CD14-positive monocyte (primary cell): ENCODE measurements at regions not wholly inside any gene's neighbourhood (a gene's known extent, or its start where the extent isn't known, plus 50 kb on each side); places are given as distances from the start of the nearest gene placed in this dataset.

Experiments
- DNase-seq, 3 donors: peaks; one replicate each; pipeline ENCODE4 v3.0.0-alpha.2; 2011 to 2022
- H2AFZ ChIP-seq: 2 replicates; pipeline ENCODE4 v1.6.0; 2012; ENCODE audit warnings: mild to moderate bottlenecking, low read depth, low read length, inconsistent platforms; ENCODE audit not compliant: insufficient read depth, poor library complexity, severe bottlenecking
- H3K27ac ChIP-seq, 2 donors: 1 replicate in 1 of 2; 2 replicates in 1 of 2; pipeline ENCODE4 v1.5.1; 2012 to 2013; ENCODE audit warnings: low read length in 2 of 2, control low read depth in 1 of 2, inconsistent platforms in 1 of 2, low read depth in 1 of 2, mild to moderate bottlenecking in 1 of 2
- H3K27me3 ChIP-seq, 2 donors: one replicate each; pipeline versions ENCODE4 v1.6.0 to v1.6.1; 2011 to 2013; ENCODE audit warnings: low read length in 2 of 2; ENCODE audit not compliant: control insufficient read depth in 2 of 2, insufficient read depth in 2 of 2
- H3K36me3 ChIP-seq, 2 donors: replicated peaks in 1 of 2; 1 replicate in 1 of 2; 2 replicates in 1 of 2; pipeline versions ENCODE4 v1.5.1 to v1.6.1; 2012 to 2013; ENCODE audit warnings: low read length in 2 of 2, control low read depth in 1 of 2, inconsistent platforms in 1 of 2, mild to moderate bottlenecking in 1 of 2; ENCODE audit not compliant: insufficient read depth in 2 of 2, control insufficient read depth in 1 of 2
- H3K4me1 ChIP-seq, 2 donors: 1 replicate in 1 of 2; 2 replicates in 1 of 2; pipeline versions ENCODE4 v1.5.1 to v1.6.1; 2012 to 2013; ENCODE audit warnings: low read length in 2 of 2, control low read depth in 1 of 2, inconsistent platforms in 1 of 2, mild to moderate bottlenecking in 1 of 2, moderate library complexity in 1 of 2; ENCODE audit not compliant: insufficient read depth in 2 of 2, control insufficient read depth in 1 of 2
- H3K4me2 ChIP-seq: replicated peaks from 2 replicates; pipeline ENCODE3; 2012; ENCODE audit warnings: low read length, moderate library complexity, mild to moderate bottlenecking; ENCODE audit not compliant: poor library complexity, severe bottlenecking; ENCODE audit errors: extremely low read depth
- H3K4me3 ChIP-seq, 3 experiments: fragments of 200-600 bp in 1 of 3; sonication (generic) in 1 of 3; replicated peaks in 1 of 3; 1 replicate in 2 of 3; 2 replicates in 1 of 3; pipeline ENCODE4 v1.5.1; 2011 to 2013; ENCODE audit warnings: low read length in 3 of 3, mild to moderate bottlenecking in 3 of 3, control low read depth in 2 of 3, low read depth in 2 of 3, inconsistent platforms in 1 of 3, moderate library complexity in 1 of 3
- H3K79me2 ChIP-seq: 2 replicates; pipeline ENCODE4 v1.6.0; 2012; ENCODE audit warnings: mild to moderate bottlenecking, control low read depth, inconsistent platforms, low read length, moderate library complexity; ENCODE audit not compliant: insufficient read depth
- H3K9ac ChIP-seq: 2 replicates; pipeline ENCODE4 v1.6.0; 2017; ENCODE audit warnings: low read length, mild to moderate bottlenecking; ENCODE audit not compliant: insufficient read depth, poor library complexity, severe bottlenecking
- H3K9me3 ChIP-seq, 2 donors: replicated peaks in 1 of 2; 1 replicate in 1 of 2; 2 replicates in 1 of 2; pipeline versions ENCODE4 v1.5.1 to v1.6.1; 2012 to 2013; ENCODE audit warnings: low read length in 2 of 2, control low read depth in 1 of 2; ENCODE audit not compliant: control insufficient read depth in 1 of 2, insufficient read depth in 1 of 2
- H4K20me1 ChIP-seq: 2 replicates; pipeline ENCODE4 v1.6.0; 2012; ENCODE audit warnings: mild to moderate bottlenecking, low read length, control low read depth, moderate library complexity; ENCODE audit not compliant: insufficient read depth
- H3K27ac Mint-ChIP-seq, 7 donors: one replicate each; pipeline ENCODE4 v1.8.0; 2020; ENCODE audit warnings: mild to moderate bottlenecking in 7 of 7, mixed read lengths in 7 of 7, moderate library complexity in 6 of 7, inconsistent platforms in 2 of 7
- H3K27me3 Mint-ChIP-seq, 3 donors: one replicate each; pipeline ENCODE4 v1.8.0; 2021 to 2022; ENCODE audit warnings: low read depth in 3 of 3, mild to moderate bottlenecking in 3 of 3, mixed read lengths in 3 of 3, moderate library complexity in 3 of 3, inconsistent platforms in 1 of 3
- H3K36me3 Mint-ChIP-seq, 2 donors: one replicate each; pipeline ENCODE4 v1.8.0; 2020; ENCODE audit warnings: mixed read lengths in 2 of 2, inconsistent platforms in 1 of 2, mild to moderate bottlenecking in 1 of 2
- H3K4me1 Mint-ChIP-seq: one replicate; pipeline ENCODE4 v1.8.0; 2020; ENCODE audit warnings: mild to moderate bottlenecking, mixed read lengths
- H3K4me3 Mint-ChIP-seq, 2 donors: one replicate each; pipeline ENCODE4 v1.8.0; 2020; ENCODE audit warnings: mild to moderate bottlenecking in 2 of 2, mixed read lengths in 2 of 2, moderate library complexity in 1 of 2
- H3K9me3 Mint-ChIP-seq, 7 donors: one replicate each; pipeline ENCODE4 v1.8.0; 2020 to 2022; ENCODE audit warnings: mixed read lengths in 7 of 7, mild to moderate bottlenecking in 6 of 7, moderate library complexity in 6 of 7, inconsistent platforms in 2 of 7
- CTCF ChIP-seq: fragments of 200-600 bp; IDR thresholded peaks from one replicate; pipeline ENCODE4 v1.8.0; 2022; ENCODE audit warnings: antibody characterized with exemption, mild to moderate bottlenecking
- WGBS: methylation state at CpG from one replicate; pipeline ENCODE4 v1.1.5; 2013; ENCODE audit warnings: missing lambda C conversion rate; ENCODE audit not compliant: insufficient coverage; 5-methylcytosine and 5-hydroxymethylcytosine counted together
- intact Hi-C, 2 donors: fragments of 100-400 bp; cut with micrococcal nuclease; formaldehyde crosslinking; loops; one replicate each; pipeline versions ENCODE4 v1.15.0 to v1.15.1; 2023

- no peak overlapping the region for H3K27ac Mint-ChIP-seq
- peak overlapping the region in 1 of 2 donors; percentile 21 for H3K4me3 Mint-ChIP-seq
- no peak overlapping the region for H3K27ac ChIP-seq
- no peak overlapping the region for H3K4me2 ChIP-seq
- H4K20me1 ChIP-seq, result no peaks in the 10 kb centered on the region
- no peaks in the 10 kb centered on the region for H3K4me1 Mint-ChIP-seq
- intact Hi-C loops, result no loop called here
- H3K9me3 ChIP-seq, result no peaks in the 10 kb centered on the region
- no peak overlapping the region for H2AFZ ChIP-seq
- no peak overlapping the region for H3K9ac ChIP-seq
- H3K36me3 Mint-ChIP-seq, result no peaks in the 10 kb centered on the region
- TF ChIP-seq CTCF, result no peak
- WGBS, result no CpG with 5 or more reads among the region's 1 CpG
- no peaks in the 10 kb centered on the region for H3K79me2 ChIP-seq
- no peak overlapping the region for H3K4me3 ChIP-seq
- H3K27me3 ChIP-seq, result peaks cover 7 to 14% of the 10 kb centered on the region in 2 donors
- no peaks in the 10 kb centered on the region for H3K4me1 ChIP-seq
- H3K27me3 Mint-ChIP-seq, result peaks cover 16 to 24% (median 18%) of the 10 kb centered on the region in 3 donors
- DNase-seq, result no peak
- no peaks in the 10 kb centered on the region for H3K36me3 ChIP-seq
- H3K9me3 Mint-ChIP-seq, result peaks cover 0 to 15% (median 3%) of the 10 kb centered on the region in 7 donors
Measured at GRCh38 chr10:6722616-6723004, 142.5 kb upstream of the PRKCQ start.

- 78% methylated on average over 8 of the region's 11 CpGs for WGBS
- Mint-ChIP-seq H3K36me3 (no peaks in the 10 kb centered on the region), H3K9me3 (peaks cover under 1 to 15% (median 3%) of the 10 kb centered on the region in 7 donors), H3K4me3 (no peak overlapping the region), H3K27ac (no peak overlapping the region), H3K27me3 (peaks cover 13 to 22% (median 17%) of the 10 kb centered on the region in 3 donors), H3K4me1 (no peaks in the 10 kb centered on the region)
- no peak overlapping the region for H3K27ac ChIP-seq
- no peak for TF ChIP-seq CTCF
- H3K4me1 ChIP-seq, result no peaks in the 10 kb centered on the region
- no peak for DNase-seq
- peaks cover 7 to 12% of the 10 kb centered on the region in 2 donors for H3K27me3 ChIP-seq
- H4K20me1 ChIP-seq, result no peaks in the 10 kb centered on the region
- no peak overlapping the region for H3K9ac ChIP-seq
- H3K79me2 ChIP-seq, result no peaks in the 10 kb centered on the region
- H2AFZ ChIP-seq, result no peak overlapping the region
- no peak overlapping the region for H3K4me2 ChIP-seq
- intact Hi-C loops, result no loop called here
- no peaks in the 10 kb centered on the region for H3K9me3 ChIP-seq
- H3K4me3 ChIP-seq, result no peak overlapping the region
- H3K36me3 ChIP-seq, result no peaks in the 10 kb centered on the region
Measured at GRCh38 chr10:6721964-6722615, 142.0 kb upstream of the PRKCQ start.
